ENCODE measurements at regions not wholly inside any gene's neighbourhood (a gene's known extent, or its start where the extent isn't known, plus 50 kb on each side); places are given as distances from the start of the nearest gene placed in this dataset.
"Not testable (repeated sequence)": the region's sequence is repeated elsewhere in the genome, so short reads cannot be mapped to it uniquely, and the experiment has no call there.

- no peak for DNase-seq
Observed at GRCh38 chr2:223228871-223229270, 176.9 kb downstream of the KCNE4 start.

- DNase-seq: no peak
Observed at GRCh38 chr2:223230352-223230751, 178.4 kb downstream of the KCNE4 start.

GRCh38 chr2:223232285-223232684, 180.3 kb downstream of the KCNE4 start:
- no peak for DNase-seq

GRCh38 chr2:223232896-223233295, 180.9 kb downstream of the KCNE4 start:
- no peak for DNase-seq

- no peak for DNase-seq
Observed at GRCh38 chr2:223235986-223236385, 184.0 kb downstream of the KCNE4 start.

GRCh38 chr2:223238301-223238700, 186.3 kb downstream of the KCNE4 start:
- DNase-seq: no peak

- no peak for DNase-seq
Observed at GRCh38 chr2:223243233-223243632, 191.2 kb downstream of the KCNE4 start.

- DNase-seq: peak; percentile 54 to 64
Observed at GRCh38 chr2:223247136-223247535, 195.1 kb downstream of the KCNE4 start.

GRCh38 chr2:223251656-223252229, 199.8 kb downstream of the KCNE4 start:
- DNase-seq: no peak

GRCh38 chr2:223260681-223261080, 208.7 kb downstream of the KCNE4 start:
- DNase-seq: no peak

GRCh38 chr2:223262946-223263345, 211.0 kb downstream of the KCNE4 start:
- no peak for DNase-seq

- no peak for DNase-seq
Observed at GRCh38 chr2:223264541-223265193, 212.7 kb downstream of the KCNE4 start.

- peak in 1 of 2 experiments; percentile 34 for DNase-seq
Observed at GRCh38 chr2:223267160-223267951, 215.4 kb downstream of the KCNE4 start.

GRCh38 chr2:223269386-223269785, 217.4 kb downstream of the KCNE4 start:
- DNase-seq: no peak

GRCh38 chr2:223270548-223270947, 218.6 kb downstream of the KCNE4 start:
- DNase-seq: no peak

GRCh38 chr2:223273995-223274394, 222.0 kb downstream of the KCNE4 start:
- no peak for DNase-seq

GRCh38 chr2:223282221-223282620, 230.2 kb downstream of the KCNE4 start:
- no peak for DNase-seq

GRCh38 chr2:223283329-223283728, 231.3 kb downstream of the KCNE4 start:
- no peak for DNase-seq

- DNase-seq: no peak
Observed at GRCh38 chr2:223283771-223284170, 231.8 kb downstream of the KCNE4 start.

GRCh38 chr2:223285370-223286265, 233.6 kb downstream of the KCNE4 start:
- DNase-seq: no peak

GRCh38 chr2:223294756-223295155, 242.8 kb downstream of the KCNE4 start:
- no peak for DNase-seq

GRCh38 chr2:223297788-223298187, 245.8 kb downstream of the KCNE4 start:
- DNase-seq: peak in 1 of 2 experiments; percentile 68

GRCh38 chr2:223298329-223298728, 246.3 kb downstream of the KCNE4 start:
- not testable (repeated sequence) for DNase-seq

Measured in NCI-H2081 (cell line).